Lung (tissue), 11 donors: ENCODE measurements at regions not wholly inside any gene's neighbourhood (a gene's known extent, or its start where the extent isn't known, plus 50 kb on each side); places are given as distances from the start of the nearest gene placed in this dataset.

Experiments
- ATAC-seq: fragments of 200-7000 bp; cut with Tn5 transposase; one replicate; pipeline ENCODE4 v1.9.1; 2020; ENCODE audit warnings: moderate number of reproducible peaks; ENCODE audit not compliant: insufficient read depth, low FRiP score
- DNase-seq, 3 donors: peaks; one replicate each; pipeline ENCODE4 v3.0.0-alpha.2; 2013 to 2017
- H3K27ac ChIP-seq, 2 donors: one replicate each; pipeline ENCODE4 v1.5.1; 2013; ENCODE audit warnings: mild to moderate bottlenecking in 2 of 2, moderate library complexity in 2 of 2, control low read depth in 1 of 2, inconsistent platforms in 1 of 2, low read depth in 1 of 2, low read length in 1 of 2
- H3K27me3 ChIP-seq, 3 donors: one replicate each; pipeline ENCODE4 v1.5.1; 2013; ENCODE audit warnings: low read length in 2 of 3; ENCODE audit not compliant: control insufficient read depth in 3 of 3, insufficient read depth in 3 of 3
- H3K36me3 ChIP-seq, 4 donors: one replicate each; pipeline ENCODE4 v1.5.1; 2013; ENCODE audit warnings: low read length in 4 of 4, mild to moderate bottlenecking in 1 of 4, moderate library complexity in 1 of 4; ENCODE audit not compliant: control insufficient read depth in 4 of 4, insufficient read depth in 4 of 4
- H3K4me1 ChIP-seq, 5 donors: one replicate each; pipeline ENCODE4 v1.5.1; 2013; ENCODE audit warnings: low read length in 5 of 5, mild to moderate bottlenecking in 2 of 5, moderate library complexity in 1 of 5; ENCODE audit not compliant: control insufficient read depth in 5 of 5, insufficient read depth in 5 of 5
- H3K4me3 ChIP-seq: one replicate; pipeline ENCODE4 v1.5.1; 2013; ENCODE audit warnings: mild to moderate bottlenecking, control low read depth, moderate library complexity
- H3K9ac ChIP-seq, 2 donors: one replicate each; pipeline ENCODE4 v1.5.1; 2013; ENCODE audit warnings: low read length in 2 of 2, control low read depth in 1 of 2; ENCODE audit not compliant: insufficient read depth in 1 of 2
- H3K9me3 ChIP-seq, 4 donors: one replicate each; pipeline ENCODE4 v1.5.1; 2013; ENCODE audit warnings: low read length in 3 of 4, mild to moderate bottlenecking in 1 of 4, moderate library complexity in 1 of 4; ENCODE audit not compliant: control insufficient read depth in 4 of 4, insufficient read depth in 3 of 4
- CTCF ChIP-seq: IDR thresholded peaks from 2 replicates; pipeline ENCODE4 v1.5.1; 2012; ENCODE audit warnings: mild to moderate bottlenecking; ENCODE audit errors: control extremely low read depth, extremely low read depth
- WGBS, 2 donors: extraction: QIAGEN DNeasy Blood & Tissue Kit; methylation state at CpG; one replicate each; pipeline ENCODE4 v1.1.7; 2013; 5-methylcytosine and 5-hydroxymethylcytosine counted together
- donor health status: control.
- donor health status: control.
- donor health status: Bipolar disorder and iron deficiency.
- donor health status: healthy.
- donor health status: DM: yes; HTN: yes; CAD: no.

- no peaks in the 10 kb centered on the region for H3K27me3 ChIP-seq
- DNase-seq = no peak
- H3K9me3 ChIP-seq = peaks cover 0 to 2% (median 0%) of the 10 kb centered on the region in 4 donors
- H3K4me3 ChIP-seq = no peak overlapping the region
- no peaks in the 10 kb centered on the region for H3K36me3 ChIP-seq
- H3K27ac ChIP-seq = no peak overlapping the region
- ATAC-seq = no peak
- H3K9ac ChIP-seq = no peak overlapping the region
- 31 to 49% methylated on average over 3 of the region's 3 CpGs for WGBS, 2 donors
- TF ChIP-seq CTCF = no peak
- H3K4me1 ChIP-seq = no peaks in the 10 kb centered on the region
Observed at GRCh38 chr12:59186451-59186850, 266.1 kb upstream of the LRIG3 start.

- TF ChIP-seq CTCF = no peak
- DNase-seq = no peak
- H3K36me3 ChIP-seq = no peaks in the 10 kb centered on the region
- ATAC-seq = no peak
- H3K4me1 ChIP-seq = no peaks in the 10 kb centered on the region
- no peak overlapping the region for H3K9ac ChIP-seq
- H3K27me3 ChIP-seq = no peaks in the 10 kb centered on the region
- H3K4me3 ChIP-seq = no peak overlapping the region
- 33 to 54% methylated on average over 4 of the region's 4 CpGs for WGBS, 2 donors
- H3K9me3 ChIP-seq = no peaks in the 10 kb centered on the region
- H3K27ac ChIP-seq = no peak overlapping the region
Observed at GRCh38 chr12:59185295-59185694, 265.0 kb upstream of the LRIG3 start.

- Histone ChIP-seq H3K9ac (no peak overlapping the region), H3K4me3 (no peak overlapping the region), H3K27ac (no peak overlapping the region), H3K9me3 (no peaks in the 10 kb centered on the region), H3K27me3 (no peaks in the 10 kb centered on the region), H3K4me1 (no peaks in the 10 kb centered on the region), H3K36me3 (no peaks in the 10 kb centered on the region)
- DNase-seq (peak in 1 of 3 donors; percentile 19), ATAC-seq (no peak)
- WGBS, 2 donors = 69 to 80% methylated on average over 3 of the region's 3 CpGs
- no peak for TF ChIP-seq CTCF
Observed at GRCh38 chr12:59182658-59183455, 262.6 kb upstream of the LRIG3 start.

GRCh38 chr12:59182191-59182590 is 261.9 kb upstream of the LRIG3 start:
- no peaks in the 10 kb centered on the region for H3K9me3 ChIP-seq
- no peak for ATAC-seq
- H3K27me3 ChIP-seq = no peaks in the 10 kb centered on the region
- H3K36me3 ChIP-seq = no peaks in the 10 kb centered on the region
- H3K4me3 ChIP-seq = no peak overlapping the region
- H3K27ac ChIP-seq = no peak overlapping the region
- H3K4me1 ChIP-seq = no peaks in the 10 kb centered on the region
- 67 to 80% methylated on average over 4 of the region's 4 CpGs for WGBS, 2 donors
- no peak for DNase-seq
- H3K9ac ChIP-seq = no peak overlapping the region
- TF ChIP-seq CTCF = no peak
